GM12874 (cell line): ENCODE measurements at regions not wholly inside any gene's neighbourhood (a gene's known extent, or its start where the extent isn't known, plus 50 kb on each side); places are given as distances from the start of the nearest gene placed in this dataset.

Source experiments
- CTCF ChIP-seq: IDR thresholded peaks from 2 replicates; pipeline ENCODE4 v1.5.1; 2011; ENCODE audit warnings: low read depth, mild to moderate bottlenecking, control low read depth, low read length, moderate library complexity; ENCODE audit not compliant: insufficient read depth

DNA sequence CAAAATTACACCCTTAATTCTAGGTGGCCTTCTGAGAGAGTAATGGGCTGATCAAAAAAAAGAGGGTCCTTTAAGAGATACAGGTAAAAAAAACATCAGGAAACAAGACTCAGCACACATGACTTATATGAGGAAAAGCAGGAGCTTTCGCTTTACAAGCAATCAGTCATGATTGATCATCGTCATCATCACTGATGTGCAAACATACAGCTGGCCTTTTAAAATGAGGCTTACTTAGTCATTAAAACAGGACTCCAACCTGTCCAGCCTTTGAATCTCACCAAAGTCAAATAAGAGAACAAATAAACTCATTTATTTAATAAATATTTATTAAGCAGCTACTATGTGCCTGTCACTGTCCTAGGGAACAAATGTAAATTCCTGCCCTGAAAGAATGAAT lies 255.3 kb downstream of the SKAP2 start:
- TF ChIP-seq CTCF, result no peak

GRCh38 chr7:26609532-26609931 lies 254.9 kb downstream of the SKAP2 start:
- TF ChIP-seq CTCF, result no peak

DNA sequence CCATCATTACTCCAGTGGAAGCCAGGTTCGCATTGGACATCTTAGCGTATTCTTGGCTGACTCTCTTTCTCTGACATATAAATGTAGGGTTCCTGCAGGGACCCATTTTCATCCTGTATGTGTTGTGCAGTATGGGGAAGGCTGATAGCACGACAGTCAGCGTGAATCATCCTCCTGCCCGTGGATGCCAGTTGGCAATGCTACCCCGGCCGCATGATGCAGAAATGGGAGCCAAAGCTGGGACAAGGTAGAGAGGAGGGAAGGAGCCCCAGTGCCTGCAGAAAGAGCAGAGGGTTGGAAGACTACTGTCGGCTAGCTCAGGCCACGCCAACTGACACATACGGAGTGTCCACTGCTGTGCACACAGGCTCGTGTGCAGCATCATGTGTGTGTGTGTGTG lies 251.6 kb downstream of the SKAP2 start:
- TF ChIP-seq CTCF, result no peak

GRCh38 chr7:26614503-26614902 lies 249.9 kb downstream of the SKAP2 start:
- no peak for TF ChIP-seq CTCF

GRCh38 chr7:26616235-26616634 lies 248.2 kb downstream of the SKAP2 start:
- TF ChIP-seq CTCF, result no peak

- no peak for TF ChIP-seq CTCF
Observed at GRCh38 chr7:26617066-26617465, 247.3 kb downstream of the SKAP2 start.
